ENCODE measurements at regions not wholly inside any gene's neighbourhood (a gene's known extent, or its start where the extent isn't known, plus 50 kb on each side); places are given as distances from the start of the nearest gene placed in this dataset.

GRCh38 chr4:176627916-176628315 is 164.8 kb downstream of the VEGFC start:
- no peak for DNase-seq (ENCODE audit: low read depth, low spot score)

- no peak for DNase-seq (ENCODE audit: low read depth, low spot score)
Measured at GRCh38 chr4:176631611-176632010, 161.1 kb downstream of the VEGFC start.

Measured in smooth muscle cell of the brain vasculature (primary cell).